ENCODE measurements at regions not wholly inside any gene's neighbourhood (a gene's known extent, or its start where the extent isn't known, plus 50 kb on each side); places are given as distances from the start of the nearest gene placed in this dataset.

- no peak for ATAC-seq
- DNase-seq (ENCODE audit: missing footprints): no peak
- intact Hi-C loops (cut with DNase I): no loop called here
These were observed 126.2 kb upstream of the VRK2 start for GRCh38 chr2:57920342-57920939.

DNA sequence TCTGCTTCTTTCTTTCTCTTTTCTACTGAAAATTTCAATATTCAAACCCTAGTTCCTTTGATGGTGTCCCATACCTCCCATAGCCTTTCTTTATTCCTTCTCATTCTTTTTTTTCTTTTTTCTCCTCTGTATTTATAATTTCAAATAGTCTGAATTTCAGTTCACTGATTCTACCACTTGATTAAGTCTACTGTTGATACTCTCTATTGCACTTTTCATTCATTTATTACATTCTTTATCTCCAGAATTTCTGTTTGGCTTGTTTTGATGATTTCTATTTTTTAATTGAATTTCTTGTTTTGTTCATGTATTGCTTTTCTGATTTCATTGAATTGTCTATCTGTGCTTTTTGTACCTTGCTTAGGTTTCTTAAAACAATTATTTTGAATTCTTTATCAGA, 111.9 kb upstream of the VRK2 start:
- no peak for ATAC-seq
- DNase-seq (ENCODE audit: missing footprints): no peak
- intact Hi-C loops (cut with DNase I): no loop called here

DNA sequence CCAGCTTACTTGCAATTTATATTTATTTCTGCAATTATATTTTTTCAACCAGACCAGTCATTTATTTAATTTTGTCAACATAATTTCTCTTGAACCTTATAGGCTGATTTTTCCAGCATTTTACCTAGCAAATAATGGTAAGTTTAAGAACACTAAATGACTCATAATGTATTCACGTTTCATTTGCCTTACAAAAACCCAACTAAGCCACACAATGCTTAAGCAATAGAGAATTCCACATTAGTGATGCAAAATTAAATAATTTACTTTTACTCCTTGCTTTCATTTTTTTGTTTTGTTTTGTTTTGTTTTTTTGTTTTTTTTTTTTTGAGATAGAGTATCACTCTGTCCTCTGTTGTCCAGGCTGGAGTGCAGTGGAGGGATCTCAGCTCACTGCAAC, 110.4 kb upstream of the VRK2 start:
- intact Hi-C loops (cut with DNase I): no loop called here
- no peak for ATAC-seq
- no peak for DNase-seq (ENCODE audit: missing footprints)

DNA sequence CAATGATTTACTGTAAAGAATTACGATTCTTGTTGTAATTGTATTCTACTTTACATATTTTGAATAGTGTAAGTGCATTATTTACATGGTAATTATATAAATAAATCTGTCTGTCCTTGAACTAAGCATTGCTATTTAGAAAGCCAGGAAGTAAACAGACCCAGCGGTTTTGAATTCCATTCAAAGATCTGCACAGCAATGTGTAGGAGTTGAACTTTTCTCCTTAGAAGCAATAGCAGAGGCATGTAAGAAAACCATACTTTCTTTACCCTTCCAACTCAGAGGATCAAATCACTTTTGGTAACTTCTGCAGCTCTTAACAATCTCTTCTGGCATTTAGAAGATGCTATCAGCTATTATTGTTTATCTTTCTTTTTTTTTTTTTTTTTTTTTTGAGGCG, 109.2 kb upstream of the VRK2 start:
- intact Hi-C loops (cut with DNase I): no loop called here
- DNase-seq (ENCODE audit: missing footprints) (no peak), ATAC-seq (no peak)

GRCh38 chr2:57941816-57942215, 104.8 kb upstream of the VRK2 start:
- intact Hi-C loops (cut with DNase I): no loop called here
- no peak for ATAC-seq
- no peak for DNase-seq (ENCODE audit: missing footprints)

GRCh38 chr2:57943315-57943714, 103.3 kb upstream of the VRK2 start:
- no peak for ATAC-seq
- no peak for DNase-seq (ENCODE audit: missing footprints)
- intact Hi-C loops (cut with DNase I): no loop called here

- no peak for DNase-seq (ENCODE audit: missing footprints)
- ATAC-seq: no peak
- intact Hi-C loops (cut with DNase I): no loop called here
These were observed 99.2 kb upstream of the VRK2 start for GRCh38 chr2:57947398-57947797.

DNA sequence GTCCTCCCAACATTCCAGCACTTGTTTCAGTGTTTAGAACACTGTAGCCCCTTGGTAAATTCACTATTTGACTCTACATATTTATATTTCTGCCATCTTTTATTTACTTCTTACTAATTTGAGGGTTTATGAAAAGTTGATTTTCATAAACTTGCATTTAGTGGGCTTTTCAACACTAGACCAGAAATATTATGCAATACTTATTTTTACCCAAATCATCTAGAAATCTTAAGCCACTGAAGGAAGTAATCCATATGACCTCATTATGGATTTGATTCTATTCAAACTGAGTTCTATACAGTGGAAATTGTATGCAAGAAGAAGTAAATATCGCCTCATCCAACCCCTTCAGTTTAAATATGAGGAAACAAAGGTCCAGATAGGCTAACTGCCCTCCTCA, 92.6 kb upstream of the VRK2 start:
- DNase-seq (ENCODE audit: missing footprints): no peak
- intact Hi-C loops (cut with DNase I): no loop called here
- no peak for ATAC-seq

DNA sequence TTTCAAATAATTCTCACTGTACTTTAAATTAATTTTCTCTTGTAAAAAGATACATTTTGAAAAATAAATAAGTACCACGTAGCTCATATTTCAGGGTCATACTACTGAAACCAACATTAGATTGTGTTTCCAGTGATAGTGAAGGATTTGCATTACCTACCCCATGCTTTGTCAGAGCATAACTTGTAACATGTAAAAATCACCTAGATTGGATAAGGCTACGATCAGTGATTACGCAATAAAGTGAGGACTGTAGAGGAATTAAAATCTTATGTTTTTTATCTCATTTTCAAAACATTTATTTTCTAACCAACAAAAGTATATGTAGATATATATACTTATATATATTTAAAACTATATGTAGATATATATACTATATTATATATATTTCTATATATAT, 89.4 kb upstream of the VRK2 start:
- intact Hi-C loops (cut with DNase I): no loop called here
- DNase-seq (ENCODE audit: missing footprints) (no peak), ATAC-seq (no peak)

- no peak for ATAC-seq
- intact Hi-C loops (cut with DNase I): no loop called here
- DNase-seq (ENCODE audit: missing footprints): no peak
These were observed 87.2 kb upstream of the VRK2 start for GRCh38 chr2:57959390-57959789.

DNA sequence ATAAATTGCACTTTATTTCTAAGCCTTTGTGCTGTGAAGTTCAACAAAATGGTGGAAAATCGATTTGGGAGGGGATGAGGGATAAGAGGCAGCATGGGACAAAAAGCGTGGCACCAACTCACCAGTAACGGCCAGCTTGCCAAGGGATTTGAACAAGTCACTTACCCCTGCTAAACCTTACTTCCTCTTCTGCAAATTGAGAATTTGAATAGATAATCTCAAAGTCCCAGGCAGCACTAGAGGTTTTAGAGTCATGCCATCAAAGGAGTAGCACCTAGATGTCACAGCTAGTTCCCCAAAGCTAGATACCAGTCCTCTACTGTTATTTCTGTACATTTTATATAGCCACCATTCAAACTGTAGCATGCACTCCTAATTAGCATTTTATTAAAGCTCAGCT, 83.7 kb upstream of the VRK2 start:
- ATAC-seq: no peak
- DNase-seq (ENCODE audit: missing footprints): no peak
- intact Hi-C loops (cut with DNase I): no loop called here

GRCh38 chr2:57965219-57965618, 81.4 kb upstream of the VRK2 start:
- no peak for ATAC-seq
- no peak for DNase-seq (ENCODE audit: missing footprints)
- intact Hi-C loops (cut with DNase I): no loop called here

- DNase-seq (ENCODE audit: missing footprints) (no peak), ATAC-seq (no peak)
- intact Hi-C loops (cut with DNase I): no loop called here
These were observed 80.6 kb upstream of the VRK2 start for GRCh38 chr2:57965961-57966360.

DNA sequence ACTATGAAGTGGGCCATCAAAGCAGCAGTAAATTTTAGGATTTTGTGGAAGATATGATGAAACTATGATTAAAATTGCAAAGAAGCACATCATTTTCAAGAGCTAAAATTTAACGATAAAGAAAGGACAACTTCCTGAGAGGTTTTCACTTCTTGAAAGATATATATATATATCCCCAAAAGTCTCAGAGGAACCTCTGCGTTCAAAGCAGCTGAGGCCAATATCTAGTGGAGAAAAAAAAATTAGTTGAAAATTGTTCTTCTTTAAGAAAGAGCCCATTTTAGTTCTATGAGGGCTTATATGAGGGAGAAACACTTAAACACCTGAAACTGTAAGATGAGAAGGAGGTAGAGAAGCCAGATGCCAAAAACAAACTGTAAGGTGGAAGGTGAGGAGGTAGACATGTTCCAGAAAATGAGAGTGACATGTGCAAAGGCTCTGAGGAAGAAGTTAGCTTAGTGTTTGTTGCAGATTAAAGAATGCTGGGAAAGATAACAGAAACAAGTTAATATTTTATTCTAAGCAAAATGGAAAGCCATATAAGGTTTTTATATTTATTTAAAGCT, 72.9 kb upstream of the VRK2 start:
- intact Hi-C loops (cut with DNase I): no loop called here
- DNase-seq (ENCODE audit: missing footprints) (no peak), ATAC-seq (no peak)

- no peak for ATAC-seq
- intact Hi-C loops (cut with DNase I): no loop called here
- no peak for DNase-seq (ENCODE audit: missing footprints)
These were observed 67.4 kb upstream of the VRK2 start for GRCh38 chr2:57979158-57979557.

- no peak for ATAC-seq
- intact Hi-C loops (cut with DNase I): no loop called here
- no peak for DNase-seq (ENCODE audit: missing footprints)
These were observed 65.4 kb upstream of the VRK2 start for GRCh38 chr2:57981083-57981768.

DNA sequence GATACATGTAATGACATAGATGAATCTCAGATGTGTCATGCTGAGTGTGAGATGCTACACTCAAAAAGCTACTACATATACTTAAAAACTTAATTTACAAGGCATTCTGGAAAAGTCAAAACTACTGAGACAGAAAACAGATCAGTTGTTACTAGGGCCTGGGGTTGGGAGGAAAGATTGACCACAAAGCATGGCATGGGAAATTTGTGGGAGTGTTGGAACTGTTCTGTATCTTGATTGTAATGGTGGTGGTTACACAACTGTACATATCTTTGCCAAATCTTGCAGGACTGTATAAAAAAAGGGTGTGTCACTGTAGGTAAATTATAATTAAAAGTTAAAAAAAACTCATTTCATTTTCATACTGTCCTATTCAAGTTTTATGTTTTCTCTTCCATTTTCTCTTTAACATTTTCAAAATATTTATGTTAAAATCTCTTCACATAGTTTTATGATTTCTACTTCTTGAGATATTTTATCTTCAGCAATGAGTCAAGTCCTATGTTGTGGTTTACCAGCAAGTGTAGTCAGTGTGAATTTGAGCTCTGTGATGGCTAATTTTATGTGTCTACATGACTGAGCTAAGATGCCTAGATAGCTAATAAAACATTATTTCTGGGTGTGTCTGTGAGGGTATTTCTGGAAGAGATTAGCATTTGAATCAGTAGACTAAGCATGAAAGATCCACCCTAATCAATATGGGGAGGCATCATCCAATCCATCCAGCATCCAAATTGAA, 58.6 kb upstream of the VRK2 start:
- no peak for ATAC-seq
- no peak for DNase-seq (ENCODE audit: missing footprints)
- intact Hi-C loops (cut with DNase I): no loop called here

GRCh38 chr2:57990118-57990725, 56.4 kb upstream of the VRK2 start:
- DNase-seq (ENCODE audit: missing footprints) (no peak), ATAC-seq (no peak)
- intact Hi-C loops (cut with DNase I): no loop called here
